NOMO-1 treated with DMSO at 0.1 percent for 48 hours (cell line): ENCODE measurements at regions not wholly inside any gene's neighbourhood (a gene's known extent, or its start where the extent isn't known, plus 50 kb on each side); places are given as distances from the start of the nearest gene placed in this dataset.
"Not testable (repeated sequence)": the region's sequence is repeated elsewhere in the genome, so short reads cannot be mapped to it uniquely, and the experiment has no call there.

Source experiments
- DNase-seq: peaks from one replicate; lab custom pipeline; 2025; ENCODE audit not compliant: unreplicated experiment; lab: John Stamatoyannopoulos, UW

GRCh38 chr3:165716592-165716991 is 120.6 kb downstream of the BCHE start:
- DNase-seq: no peak

- no peak for DNase-seq
These were observed 123.7 kb downstream of the BCHE start for GRCh38 chr3:165713479-165713878.

- no peak for DNase-seq
These were observed 124.8 kb downstream of the BCHE start for GRCh38 chr3:165712382-165712781.

- DNase-seq: no peak
These were observed 139.3 kb downstream of the BCHE start for GRCh38 chr3:165697910-165698309.

- DNase-seq: no peak
These were observed 140.7 kb downstream of the BCHE start for GRCh38 chr3:165696496-165696895.

- DNase-seq: no peak
These were observed 153.3 kb downstream of the BCHE start for GRCh38 chr3:165683947-165684346.

GRCh38 chr3:165682734-165683133 is 154.5 kb downstream of the BCHE start:
- DNase-seq: no peak

- DNase-seq: no peak
These were observed 167.3 kb downstream of the BCHE start for GRCh38 chr3:165669967-165670366.

GRCh38 chr3:165669504-165669903 is 167.7 kb downstream of the BCHE start:
- no peak for DNase-seq

- DNase-seq: no peak
These were observed 169.5 kb downstream of the BCHE start for GRCh38 chr3:165667676-165668075.

GRCh38 chr3:165658027-165658426 is 179.2 kb downstream of the BCHE start:
- no peak for DNase-seq

GRCh38 chr3:165653130-165653778 is 184.0 kb downstream of the BCHE start:
- DNase-seq: peak; percentile 2

GRCh38 chr3:165649282-165649681 is 187.9 kb downstream of the BCHE start:
- not testable (repeated sequence) for DNase-seq

- no peak for DNase-seq
These were observed 192.0 kb downstream of the BCHE start for GRCh38 chr3:165645191-165645590.

- no peak for DNase-seq
These were observed 192.9 kb downstream of the BCHE start for GRCh38 chr3:165644331-165644730.

GRCh38 chr3:165643425-165643824 is 193.8 kb downstream of the BCHE start:
- no peak for DNase-seq

- no peak for DNase-seq
These were observed 194.3 kb downstream of the BCHE start for GRCh38 chr3:165642761-165643420.

GRCh38 chr3:165641569-165642310 is 195.5 kb downstream of the BCHE start:
- no peak for DNase-seq

- no peak for DNase-seq
These were observed 196.3 kb downstream of the BCHE start for GRCh38 chr3:165640970-165641369.

GRCh38 chr3:165640031-165640430 is 197.2 kb downstream of the BCHE start:
- DNase-seq: no peak

- no peak for DNase-seq
These were observed 199.2 kb downstream of the BCHE start for GRCh38 chr3:165638034-165638433.

- DNase-seq: no peak
These were observed 200.6 kb downstream of the BCHE start for GRCh38 chr3:165636684-165637015.
